H1 (cell line): ENCODE measurements at regions not wholly inside any gene's neighbourhood (a gene's known extent, or its start where the extent isn't known, plus 50 kb on each side); places are given as distances from the start of the nearest gene placed in this dataset.

Experiments
- CTCF ChIA-PET: fragments of 300-600 bp; sonication (Branson Sonifier 250); formaldehyde crosslinking; loops from one replicate; lab custom pipeline; 2021; ENCODE audit not compliant: partially characterized antibody; lab: Charles Lee
- POLR2A ChIA-PET: fragments of 300-600 bp; sonication (Branson Sonifier 250); formaldehyde crosslinking; loops from one replicate; lab custom pipeline; 2021; ENCODE audit warnings: inconsistent platforms; ENCODE audit not compliant: partially characterized antibody; lab: Charles Lee
- DNase-seq, 2 experiments: peaks; one replicate each; pipeline versions ENCODE4 v3.0.0 to v3.0.0-alpha.2; 2010 to 2022; ENCODE audit warnings: low spot score in 2 of 2, low read depth in 1 of 2, mixed read lengths in 1 of 2
- FAIRE-seq: peaks from 2 replicates; lab custom pipeline; 2011; peaks lifted over from hg19 to GRCh38; lab: Jason Lieb, UNC
- H2AFZ ChIP-seq: 2 replicates; pipeline ENCODE4 v1.8.1; 2012; ENCODE audit warnings: low read length, inconsistent platforms
- H2AK5ac ChIP-seq: 2 replicates; pipeline ENCODE4 v1.6.1; 2013; ENCODE audit warnings: low read depth, low read length
- H2BK120ac ChIP-seq: replicated peaks from 2 replicates; pipeline ENCODE3; 2013; ENCODE audit warnings: low read depth, low read length, inconsistent platforms
- H2BK12ac ChIP-seq: 2 replicates; pipeline ENCODE4 v1.6.1; 2013; ENCODE audit warnings: low read depth, low read length
- H2BK15ac ChIP-seq: 2 replicates; pipeline ENCODE4 v1.6.1; 2013; ENCODE audit warnings: low read length
- H2BK20ac ChIP-seq: 2 replicates; pipeline ENCODE4 v1.6.1; 2013; ENCODE audit warnings: low read length
- H2BK5ac ChIP-seq: 2 replicates; pipeline ENCODE4 v1.6.1; 2013; ENCODE audit warnings: low read depth, low read length
- H3K14ac ChIP-seq: 2 replicates; pipeline ENCODE4 v1.6.1; 2013; ENCODE audit warnings: inconsistent platforms; ENCODE audit not compliant: insufficient read length
- H3K18ac ChIP-seq: 2 replicates; pipeline ENCODE4 v1.6.1; 2013; ENCODE audit warnings: low read length; ENCODE audit errors: extremely low read depth
- H3K23ac ChIP-seq: 2 replicates; pipeline ENCODE4 v1.6.1; 2013; ENCODE audit warnings: inconsistent platforms; ENCODE audit not compliant: insufficient read length
- H3K23me2 ChIP-seq: 2 replicates; pipeline ENCODE4 v1.6.1; 2013; ENCODE audit warnings: low read depth, low read length
- H3K27ac ChIP-seq: 2 replicates; pipeline ENCODE4 v1.6.1; 2011; ENCODE audit warnings: low read depth, low read length, inconsistent platforms
- H3K27me3 ChIP-seq, 4 experiments: replicated peaks in 1 of 4; 1 replicate in 1 of 4; 2 replicates in 3 of 4; pipeline versions ENCODE4 v1.6.1 to v1.8.1; 2011 to 2013; ENCODE audit warnings: low read length in 3 of 4, mild to moderate bottlenecking in 3 of 4, inconsistent platforms in 2 of 4, mixed read lengths in 2 of 4, moderate library complexity in 1 of 4; ENCODE audit not compliant: control insufficient read depth in 3 of 4, insufficient read depth in 3 of 4; ENCODE audit errors: extremely low read depth in 1 of 4
- H3K36me3 ChIP-seq, 4 experiments: 2 replicates each; pipeline versions ENCODE4 v1.6.1 to v1.8.1; 2011 to 2013; ENCODE audit warnings: mild to moderate bottlenecking in 4 of 4, low read length in 3 of 4, moderate library complexity in 2 of 4, control low read depth in 1 of 4, inconsistent platforms in 1 of 4; ENCODE audit not compliant: insufficient read depth in 4 of 4, control insufficient read depth in 2 of 4
- H3K4ac ChIP-seq: replicated peaks from 2 replicates; pipeline ENCODE3; 2013; ENCODE audit warnings: low read length, low read depth, mixed read lengths, inconsistent platforms; ENCODE audit not compliant: insufficient read length
- H3K4me1 ChIP-seq, 4 experiments: replicated peaks in 1 of 4; 1 replicate in 1 of 4; 2 replicates in 3 of 4; pipeline versions ENCODE4 v1.6.1 to v1.8.1; 2011 to 2013; ENCODE audit warnings: low read length in 3 of 4, inconsistent platforms in 2 of 4, mixed read lengths in 1 of 4; ENCODE audit not compliant: insufficient read depth in 4 of 4, control insufficient read depth in 3 of 4
- H3K4me2 ChIP-seq, 2 experiments: 2 replicates each; pipeline versions ENCODE4 v1.6.1 to v1.8.1; 2011 to 2013; ENCODE audit warnings: low read depth in 2 of 2, low read length in 2 of 2, control low read depth in 1 of 2, inconsistent platforms in 1 of 2, mild to moderate bottlenecking in 1 of 2; ENCODE audit not compliant: insufficient read depth in 1 of 2
- H3K4me3 ChIP-seq, 4 experiments: fragments of 200-600, 300-600 bp in 1 of 4; sonication (generic), shearing (Covaris generic), sonication (Bioruptor Twin) in 1 of 4; 2 replicates each; pipeline versions ENCODE4 v1.5.1 to v1.8.1; 2011 to 2016; ENCODE audit warnings: low read length in 4 of 4, low read depth in 3 of 4, control low read depth in 2 of 4, inconsistent platforms in 2 of 4, mild to moderate bottlenecking in 2 of 4, mixed read lengths in 1 of 4, moderate library complexity in 1 of 4; ENCODE audit not compliant: insufficient read depth in 2 of 4; ENCODE audit errors: extremely low read depth in 1 of 4
- H3K56ac ChIP-seq: replicated peaks from 2 replicates; pipeline ENCODE3; 2013; ENCODE audit warnings: low read depth, mild to moderate bottlenecking, mixed read lengths, low read length, inconsistent platforms; ENCODE audit not compliant: insufficient read length
- H3K79me1 ChIP-seq: 2 replicates; pipeline ENCODE4 v1.6.1; 2013; ENCODE audit warnings: low read depth, low read length, control low read depth
- H3K79me2 ChIP-seq, 2 experiments: 2 replicates each; pipeline versions ENCODE4 v1.6.1 to v1.8.1; 2012 to 2013; ENCODE audit warnings: low read length in 2 of 2, mild to moderate bottlenecking in 2 of 2, inconsistent platforms in 1 of 2; ENCODE audit not compliant: insufficient read depth in 2 of 2, control insufficient read depth in 1 of 2
- H3K9ac ChIP-seq, 4 experiments: replicated peaks in 1 of 4; 1 replicate in 1 of 4; 2 replicates in 3 of 4; pipeline versions ENCODE4 v1.6.1 to v1.8.1; 2011 to 2013; ENCODE audit warnings: low read depth in 3 of 4, low read length in 3 of 4, control low read depth in 2 of 4, mild to moderate bottlenecking in 2 of 4, moderate library complexity in 2 of 4, inconsistent platforms in 1 of 4; ENCODE audit errors: extremely low read depth in 1 of 4
- H3K9me3 ChIP-seq, 2 experiments: 2 replicates each; pipeline versions ENCODE4 v1.6.1 to v1.8.1; 2012 to 2013; ENCODE audit warnings: mild to moderate bottlenecking in 2 of 2, moderate library complexity in 2 of 2, control low read depth in 1 of 2, inconsistent platforms in 1 of 2, low read depth in 1 of 2, low read length in 1 of 2, mixed read lengths in 1 of 2; ENCODE audit not compliant: insufficient read depth in 2 of 2
- H4K20me1 ChIP-seq, 2 experiments: replicated peaks in 1 of 2; 2 replicates each; pipeline versions ENCODE3 to v1.8.1; 2011 to 2013; ENCODE audit warnings: inconsistent platforms in 2 of 2, low read length in 2 of 2, mild to moderate bottlenecking in 1 of 2; ENCODE audit not compliant: insufficient read depth in 2 of 2, control insufficient read depth in 1 of 2
- H4K5ac ChIP-seq: 2 replicates; pipeline ENCODE4 v1.6.1; 2013; ENCODE audit warnings: low read length, low read depth, mixed read lengths, inconsistent platforms; ENCODE audit not compliant: insufficient read length
- H4K8ac ChIP-seq: 2 replicates; pipeline ENCODE4 v1.8.0; 2013; ENCODE audit warnings: mild to moderate bottlenecking, moderate library complexity, low read length, inconsistent platforms; ENCODE audit not compliant: insufficient read depth; ENCODE audit errors: extremely low read depth
- H4K91ac ChIP-seq: replicated peaks from 2 replicates; pipeline ENCODE3; 2013; ENCODE audit warnings: low read length, mixed read lengths, inconsistent platforms; ENCODE audit not compliant: insufficient read length
- BRCA1 ChIP-seq: IDR thresholded peaks from 2 replicates; pipeline ENCODE4 v1.6.1; 2012; ENCODE audit warnings: low read depth, low read length, improper control_type of control experiment
- CHD2 ChIP-seq: IDR thresholded peaks from 2 replicates; pipeline ENCODE4 v1.6.1; 2012; ENCODE audit warnings: low read length, improper control_type of control experiment
- EGR1 ChIP-seq: IDR thresholded peaks from 2 replicates; pipeline ENCODE4 v1.6.1; 2011; ENCODE audit warnings: low read depth, low read length, borderline replicate concordance
- EP300 ChIP-seq, 2 experiments: IDR thresholded peaks; 1 replicate in 1 of 2; 2 replicates in 1 of 2; pipeline ENCODE4 v1.6.1; 2011 to 2012; ENCODE audit warnings: low read depth in 2 of 2, low read length in 2 of 2, mild to moderate bottlenecking in 2 of 2, borderline replicate concordance in 1 of 2, inconsistent platforms in 1 of 2, moderate library complexity in 1 of 2
- SIN3A ChIP-seq, 2 experiments: IDR thresholded peaks in 1 of 2; conservative IDR thresholded peaks in 1 of 2; 2 replicates each; pipeline ENCODE4 v1.6.1; 2011 to 2012; ENCODE audit warnings: low read length in 2 of 2, improper control_type of control experiment in 1 of 2, low read depth in 1 of 2, mild to moderate bottlenecking in 1 of 2
- SP1 ChIP-seq: IDR thresholded peaks from 2 replicates; pipeline ENCODE4 v1.6.1; 2011; ENCODE audit warnings: low read depth, low read length
- WGBS, 2 experiments: shearing (Covaris generic) in 1 of 2; methylation state at CpG; one replicate each; pipeline versions ENCODE4 v1.1.6 to v1.1.7; 2013 to 2015; ENCODE audit warnings: low lambda C conversion rate in 2 of 2, mixed read lengths in 2 of 2, inconsistent platforms in 1 of 2, low coverage in 1 of 2, missing lambda C conversion rate in 1 of 2; ENCODE audit not compliant: insufficient replicate concordance in 2 of 2, insufficient coverage in 1 of 2, insufficient read length in 1 of 2; ENCODE audit errors: extremely low coverage in 1 of 2, missing lambda C conversion rate in 1 of 2; 5-methylcytosine and 5-hydroxymethylcytosine counted together

DNA sequence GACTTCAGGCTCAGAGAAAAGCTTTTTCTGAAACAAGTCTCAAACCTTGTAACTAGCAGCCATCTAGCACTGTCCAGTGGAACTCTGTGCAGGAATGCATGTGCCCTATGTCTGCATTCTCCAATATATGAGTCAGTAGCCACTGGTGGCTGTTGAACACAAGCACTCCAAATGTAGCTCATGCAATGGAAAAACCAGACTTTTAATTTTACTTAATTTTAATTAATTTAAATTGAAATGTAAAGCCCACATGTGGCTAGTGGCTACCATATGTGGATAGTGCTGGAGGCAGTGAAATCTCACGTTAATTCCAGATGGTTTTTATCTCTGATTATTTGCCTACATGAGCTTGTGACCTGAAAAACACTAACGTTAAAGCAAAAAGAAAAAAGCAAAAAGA, 225.1 kb downstream of the GATA3 start:
- ChIA-PET CTCF (interaction anchor here (0.5 to 1.2 kb wide), 5 partner anchors 14 to 256 kb away, joined by 3 to 4 read pairs (median 3); no protein-coding TSS in a partner anchor), POLR2A (no interaction called here)
- Histone ChIP-seq H3K23me2 (no peaks in the 10 kb centered on the region; the same call in 1 of the 2 replicates), H2BK120ac (no peak overlapping the region), H3K27ac (no peak overlapping the region), H2BK5ac (no peak overlapping the region), H3K79me2 (no peaks in the 10 kb centered on the region), H3K4me2 (no peak overlapping the region), H3K23ac (no peak overlapping the region), H3K4ac (no peak overlapping the region), H3K27me3 (no peaks in the 10 kb centered on the region), H3K4me1 (no peaks in the 10 kb centered on the region), H4K20me1 (no peaks in the 10 kb centered on the region), H3K56ac (no peak overlapping the region), H3K9me3 (no peaks in the 10 kb centered on the region), H2AFZ (no peak overlapping the region), H2BK15ac (no peak overlapping the region), H3K4me3 (no peak overlapping the region), H4K5ac (no peak overlapping the region), H4K8ac (no peak overlapping the region), H4K91ac (no peak overlapping the region), H2BK20ac (no peak overlapping the region), H2BK12ac (no peak overlapping the region), H3K9ac (no peak overlapping the region), H3K18ac (no peak overlapping the region), H3K14ac (no peak overlapping the region), H2AK5ac (no peak overlapping the region), H3K36me3 (no peaks in the 10 kb centered on the region), H3K79me1 (no peaks in the 10 kb centered on the region)
- WGBS, 2 experiments, result 82% methylated on average over 2 of the region's 2 CpGs; no CpG with 5 or more reads in 1 of the 2 experiments
- DNase-seq, result no peak
- no peak for FAIRE-seq
- TF ChIP-seq SP1, result no peak
- no peak for TF ChIP-seq EP300 (IDR thresholded peaks at IDR 0.05; ENCODE audit: borderline replicate concordance in 1 of 2, low read depth in 2 of 2, low read length in 2 of 2)
- no peak for TF ChIP-seq EGR1
- no peak for TF ChIP-seq CHD2
- no peak for TF ChIP-seq BRCA1
- TF ChIP-seq SIN3A (conservative IDR thresholded peaks at IDR 0.05 in 1 of 2, IDR thresholded peaks at IDR 0.05 in 1 of 2; ENCODE audit: low read depth in 1 of 2, low read length in 2 of 2), result no peak
